ENCODE measurements at regions not wholly inside any gene's neighbourhood (a gene's known extent, or its start where the extent isn't known, plus 50 kb on each side); places are given as distances from the start of the nearest gene placed in this dataset.

- no peak overlapping the region for H3K27ac ChIP-seq (ENCODE audit: extremely low read depth, low read depth, low read length)
- no peaks in the 10 kb centered on the region for H3K9me3 ChIP-seq (ENCODE audit: control insufficient read depth, insufficient read depth, low read depth, low read length)
- H3K4me1 ChIP-seq (ENCODE audit: control insufficient read depth, insufficient read depth, low read length) = no peaks in the 10 kb centered on the region
- TF ChIP-seq ZNF423 (tag by site-specific recombination; IDR thresholded peaks at IDR 0.05) = no peak
- no peak for TF ChIP-seq PRDM10 (tag by site-specific recombination; IDR thresholded peaks at IDR 0.05)
- no peak for TF ChIP-seq ZNF18 (tag by site-specific recombination; IDR thresholded peaks at IDR 0.05)
- TF ChIP-seq ZNF394 (tag by site-specific recombination; IDR thresholded peaks at IDR 0.05; ENCODE audit: borderline replicate concordance) = no peak
- TF ChIP-seq ZNF10 (tag by site-specific recombination; IDR thresholded peaks at IDR 0.05) = no peak
- TF ChIP-seq ZBTB8A (tag by site-specific recombination; IDR thresholded peaks at IDR 0.05) = no peak
- TF ChIP-seq ZNF19 (tag by site-specific recombination; IDR thresholded peaks at IDR 0.05; ENCODE audit: low read depth) = no peak
- TF ChIP-seq OVOL3 (tag by site-specific recombination; IDR thresholded peaks at IDR 0.05) = no peak
- TF ChIP-seq ZNF391 (tag by site-specific recombination; IDR thresholded peaks at IDR 0.05; ENCODE audit: borderline replicate concordance, low read depth) = no peak
- no peak for TF ChIP-seq MYNN (tag by site-specific recombination; IDR thresholded peaks at IDR 0.05; ENCODE audit: borderline replicate concordance)
- no peak for TF ChIP-seq SALL2 (tag by site-specific recombination; IDR thresholded peaks at IDR 0.05; ENCODE audit: borderline replicate concordance)
- no peak for TF ChIP-seq ZNF112 (tag by site-specific recombination; IDR thresholded peaks at IDR 0.05)
- no peak for TF ChIP-seq PRDM6 (tag by site-specific recombination; IDR thresholded peaks at IDR 0.05)
- no peak for TF ChIP-seq TCF7L2 (IDR thresholded peaks at IDR 0.05; ENCODE audit: borderline replicate concordance, low read depth, low read length)
- TF ChIP-seq KLF10 (tag by site-specific recombination; IDR thresholded peaks at IDR 0.05) = no peak
- TF ChIP-seq WT1 (tag by site-specific recombination; IDR thresholded peaks at IDR 0.05) = no peak
- TF ChIP-seq ZNF133 (tag by site-specific recombination; IDR thresholded peaks at IDR 0.05) = no peak
- no peak for TF ChIP-seq ZNF548 (tag by site-specific recombination; IDR thresholded peaks at IDR 0.05)
- no peak for TF ChIP-seq ZNF768 (tag by site-specific recombination; IDR thresholded peaks at IDR 0.05)
- TF ChIP-seq ZNF645 (tag by site-specific recombination; IDR thresholded peaks at IDR 0.05) = no peak
- ChIA-PET POLR2A (no interaction called here), CTCF (interaction anchor here (1.2 kb wide), 1 partner anchor 535 kb away, joined by 3 read pairs; no protein-coding TSS in a partner anchor)
- no peak overlapping the region for H3K4me3 ChIP-seq (ENCODE audit: low read depth, low read length)
- no peaks in the 10 kb centered on the region for H3K36me3 ChIP-seq (ENCODE audit: control insufficient read depth in 2 of 2, insufficient read depth in 1 of 2, low read length in 2 of 2)
Observed at GRCh38 chr2:239456940-239457339, 56.1 kb upstream of the HDAC4 start.

All from HEK293 (cell line).